HFF-Myc (cell line): ENCODE measurements at regions not wholly inside any gene's neighbourhood (a gene's known extent, or its start where the extent isn't known, plus 50 kb on each side); places are given as distances from the start of the nearest gene placed in this dataset.

Experiments
- DNase-seq: peaks from one replicate; pipeline ENCODE4 v3.0.0-alpha.2; 2011; ENCODE audit warnings: low read depth; ENCODE audit errors: extremely low read depth
- H3K4me3 ChIP-seq: replicated peaks from 2 replicates; pipeline ENCODE4 v1.5.1; 2011; ENCODE audit warnings: low read depth, mild to moderate bottlenecking, control low read depth, low read length
- CTCF ChIP-seq: IDR thresholded peaks from 2 replicates; pipeline ENCODE4 v1.5.1; 2012; ENCODE audit warnings: mild to moderate bottlenecking, low read depth, low read length, control low read depth; ENCODE audit errors: missing control alignments

GRCh38 chr13:78830508-78830907 is 171.6 kb upstream of the OBI1 start:
- no peak for DNase-seq
- TF ChIP-seq CTCF: no peak
- no peak overlapping the region for H3K4me3 ChIP-seq

- no peak for TF ChIP-seq CTCF
- DNase-seq: no peak
These were observed 170.9 kb upstream of the OBI1 start for GRCh38 chr13:78829821-78830220.

GRCh38 chr13:78827471-78827870 is 168.5 kb upstream of the OBI1 start:
- TF ChIP-seq CTCF: no peak
- no peak overlapping the region for H3K4me3 ChIP-seq
- DNase-seq: no peak

More at GRCh38 chr13:78829821-78830220, 170.9 kb upstream of the OBI1 start:
- H3K4me3 ChIP-seq: no peak overlapping the region

- no peak for TF ChIP-seq CTCF
- no peak overlapping the region for H3K4me3 ChIP-seq
- no peak for DNase-seq
These were observed 168.0 kb upstream of the OBI1 start for GRCh38 chr13:78826936-78827335.

GRCh38 chr13:78826312-78826711 is 167.4 kb upstream of the OBI1 start:
- no peak for DNase-seq
- no peak for TF ChIP-seq CTCF
- H3K4me3 ChIP-seq: no peak overlapping the region

GRCh38 chr13:78820541-78820940 is 161.6 kb upstream of the OBI1 start:
- no peak overlapping the region for H3K4me3 ChIP-seq
- no peak for TF ChIP-seq CTCF
- DNase-seq: no peak

- no peak for TF ChIP-seq CTCF
- no peak overlapping the region for H3K4me3 ChIP-seq
- DNase-seq: no peak
These were observed 157.6 kb upstream of the OBI1 start for GRCh38 chr13:78816592-78816991.
